Kidney (tissue), 13 donors: ENCODE measurements at regions not wholly inside any gene's neighbourhood (a gene's known extent, or its start where the extent isn't known, plus 50 kb on each side); places are given as distances from the start of the nearest gene placed in this dataset.
"Not testable (repeated sequence)": the region's sequence is repeated elsewhere in the genome, so short reads cannot be mapped to it uniquely, and the experiment has no call there.

Experiments used
- DNase-seq, 5 donors: peaks; one replicate each; pipeline ENCODE4 v3.0.0-alpha.2; 2013 to 2020
- FAIRE-seq: peaks from 2 replicates; lab custom pipeline; 2012; peaks lifted over from hg19 to GRCh38; lab: Jason Lieb, UNC
- H3K27ac ChIP-seq, 2 donors: one replicate each; pipeline ENCODE4 v1.7.0; 2013; ENCODE audit warnings: low read depth in 2 of 2, low read length in 2 of 2, inconsistent platforms in 1 of 2
- H3K27me3 ChIP-seq: one replicate; pipeline ENCODE4 v1.7.1; 2013; ENCODE audit warnings: low read length, inconsistent platforms; ENCODE audit not compliant: control insufficient read depth, insufficient read depth
- H3K36me3 ChIP-seq, 3 donors: one replicate each; pipeline versions ENCODE4 v1.7.0 to v1.7.1; 2013; ENCODE audit warnings: low read length in 3 of 3, control low read depth in 1 of 3, inconsistent platforms in 1 of 3; ENCODE audit not compliant: insufficient read depth in 3 of 3, control insufficient read depth in 2 of 3
- H3K4me1 ChIP-seq, 3 donors: one replicate each; pipeline versions ENCODE4 v1.7.0 to v1.7.1; 2013; ENCODE audit warnings: low read length in 3 of 3, inconsistent platforms in 1 of 3, low read depth in 1 of 3; ENCODE audit not compliant: control insufficient read depth in 2 of 3, insufficient read depth in 2 of 3
- H3K4me3 ChIP-seq, 3 donors: one replicate each; pipeline versions ENCODE4 v1.7.0 to v1.8.1; 2013; ENCODE audit warnings: low read length in 3 of 3, control low read depth in 1 of 3, inconsistent platforms in 1 of 3
- H3K9ac ChIP-seq, 3 donors: one replicate each; pipeline versions ENCODE4 v1.7.0 to v1.7.1; 2013; ENCODE audit warnings: low read length in 3 of 3, control low read depth in 1 of 3, inconsistent platforms in 1 of 3
- H3K9me3 ChIP-seq, 3 donors: one replicate each; pipeline versions ENCODE4 v1.7.0 to v1.7.1; 2013; ENCODE audit warnings: low read length in 3 of 3, control low read depth in 1 of 3, inconsistent platforms in 1 of 3; ENCODE audit not compliant: control insufficient read depth in 2 of 3, insufficient read depth in 1 of 3
- CTCF ChIP-seq: IDR thresholded peaks from 3 replicates; pipeline ENCODE4 v1.5.1; 2012; ENCODE audit warnings: mild to moderate bottlenecking, moderate library complexity, borderline replicate concordance; ENCODE audit not compliant: insufficient read depth; ENCODE audit errors: extremely low read depth
- intact Hi-C: fragments of 100-400 bp; cut with DNase I; formaldehyde crosslinking; loops from one replicate; pipeline ENCODE4 v1.11.1; 2022
- donor health status: control.
- donor health status: control.
- donor health status: control.
- donor health status: control.
- donor health status: control.
- donor health status: DM: yes; HTN: yes; CAD: no.
- donor health status: Normal renal cell carcinoma (clear cell type).

- DNase-seq: no peak
- TF ChIP-seq CTCF: no peak
- no peak for FAIRE-seq
- intact Hi-C loops: no loop called here
- Histone ChIP-seq H3K4me1 (peaks cover 0 to 2% (median 2%) of the 10 kb centered on the region in 3 donors), H3K9ac (peak overlapping the region in 1 of 3 donors; percentile 46), H3K9me3 (no peaks in the 10 kb centered on the region), H3K36me3 (no peaks in the 10 kb centered on the region), H3K27ac (peak overlapping the region in 1 of 2 donors; percentile 13), H3K4me3 (no peak overlapping the region), H3K27me3 (no peaks in the 10 kb centered on the region)
Observed at GRCh38 chr12:123050331-123050831, 69.9 kb downstream of the ARL6IP4 start.

GRCh38 chr12:123049398-123050240, 69.1 kb downstream of the ARL6IP4 start:
- FAIRE-seq (no peak), DNase-seq (no peak)
- Histone ChIP-seq H3K4me3 (no peak overlapping the region), H3K27ac (peak overlapping the region in 1 of 2 donors; percentile 13), H3K4me1 (peaks cover 0 to 2% (median 0%) of the 10 kb centered on the region in 3 donors), H3K36me3 (no peaks in the 10 kb centered on the region), H3K9me3 (no peaks in the 10 kb centered on the region), H3K9ac (no peak overlapping the region), H3K27me3 (no peaks in the 10 kb centered on the region)
- TF ChIP-seq CTCF: no peak
- intact Hi-C loops: loop anchor here (10.0 kb wide), 1 partner anchor 105 kb away; the partner anchor contains the start of gene PITPNM2

DNA sequence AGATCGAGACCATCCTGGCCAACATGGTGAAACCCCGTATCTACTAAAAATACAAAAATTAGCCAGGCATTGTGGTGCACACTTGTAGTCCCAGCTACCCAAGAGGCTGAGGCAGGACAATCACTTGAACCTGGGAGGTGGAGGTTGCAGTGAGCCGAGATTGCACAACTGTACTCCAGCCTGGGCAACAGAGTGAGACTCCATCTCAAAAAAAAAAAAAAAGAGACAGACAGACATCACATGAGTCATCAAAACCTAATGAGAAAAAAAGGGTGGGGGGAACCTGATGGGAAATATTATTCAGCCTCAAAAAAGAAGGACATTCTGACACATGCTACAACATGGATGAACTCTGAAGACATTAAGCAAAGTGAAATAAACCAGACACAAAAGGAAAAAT, 67.4 kb downstream of the ARL6IP4 start:
- not testable (repeated sequence) for H3K27me3 ChIP-seq, H3K4me3 ChIP-seq, H3K36me3 ChIP-seq, FAIRE-seq, H3K9me3 ChIP-seq, H3K9ac ChIP-seq, H3K27ac ChIP-seq
- peak in 1 of 5 donors; percentile 4 for DNase-seq
- intact Hi-C loops: loop anchor here (10.0 kb wide), 1 partner anchor 107 kb away; the partner anchor contains the start of gene PITPNM2
- H3K4me1 ChIP-seq: peaks cover 0 to 13% (median 3%) of the 10 kb centered on the region in 3 donors

- Histone ChIP-seq H3K27me3 (no peaks in the 10 kb centered on the region), H3K9ac (no peak overlapping the region), H3K9me3 (no peaks in the 10 kb centered on the region), H3K36me3 (no peaks in the 10 kb centered on the region), H3K4me3 (no peak overlapping the region), H3K4me1 (peaks cover 0 to 14% (median 5%) of the 10 kb centered on the region in 3 donors), H3K27ac (no peak overlapping the region)
- intact Hi-C loops: loop anchor here (10.0 kb wide), 1 partner anchor 108 kb away; the partner anchor contains the start of gene PITPNM2
- FAIRE-seq (no peak), DNase-seq (no peak)
- no peak for TF ChIP-seq CTCF
Observed at GRCh38 chr12:123047289-123047688, 66.8 kb downstream of the ARL6IP4 start.
